Ishikawa (cell line): ENCODE measurements at regions not wholly inside any gene's neighbourhood (a gene's known extent, or its start where the extent isn't known, plus 50 kb on each side); places are given as distances from the start of the nearest gene placed in this dataset.

ENCODE experiments used
- CEBPB ChIP-seq: IDR thresholded peaks from 2 replicates; pipeline ENCODE4 v1.6.1; 2012
- CREB1 ChIP-seq: IDR thresholded peaks from 2 replicates; pipeline ENCODE4 v1.6.1; 2012; ENCODE audit warnings: low read depth
- EGR1 ChIP-seq: IDR thresholded peaks from 2 replicates; pipeline ENCODE4 v1.6.1; 2012
- EP300 ChIP-seq: IDR thresholded peaks from 2 replicates; pipeline ENCODE4 v1.6.1; 2012; ENCODE audit warnings: borderline replicate concordance
- FOXM1 ChIP-seq: IDR thresholded peaks from 2 replicates; pipeline ENCODE4 v1.6.1; 2012; ENCODE audit warnings: low read depth, borderline replicate concordance
- MAX ChIP-seq: IDR thresholded peaks from 2 replicates; pipeline ENCODE4 v1.6.1; 2012
- NFIC ChIP-seq: IDR thresholded peaks from 2 replicates; pipeline ENCODE4 v1.6.1; 2012
- RAD21 ChIP-seq: IDR thresholded peaks from 2 replicates; pipeline ENCODE4 v1.6.1; 2012; ENCODE audit warnings: low read depth
- REST ChIP-seq: IDR thresholded peaks from 2 replicates; pipeline ENCODE4 v1.6.1; 2012; ENCODE audit warnings: low read depth, mild to moderate bottlenecking
- TAF1 ChIP-seq: IDR thresholded peaks from 2 replicates; pipeline ENCODE4 v1.6.1; 2012; ENCODE audit warnings: low read depth, mild to moderate bottlenecking
- TCF12 ChIP-seq: IDR thresholded peaks from 2 replicates; pipeline ENCODE4 v1.6.1; 2012; ENCODE audit warnings: low read depth
- TEAD4 ChIP-seq: IDR thresholded peaks from 2 replicates; pipeline ENCODE4 v1.6.1; 2012
- USF1 ChIP-seq: IDR thresholded peaks from 2 replicates; pipeline ENCODE4 v1.6.1; 2012
- YY1 ChIP-seq: IDR thresholded peaks from 2 replicates; pipeline ENCODE4 v1.6.1; 2012; ENCODE audit warnings: low read depth
- ZBTB7A ChIP-seq: IDR thresholded peaks from 2 replicates; pipeline ENCODE4 v1.6.1; 2012; ENCODE audit warnings: low read depth

DNA sequence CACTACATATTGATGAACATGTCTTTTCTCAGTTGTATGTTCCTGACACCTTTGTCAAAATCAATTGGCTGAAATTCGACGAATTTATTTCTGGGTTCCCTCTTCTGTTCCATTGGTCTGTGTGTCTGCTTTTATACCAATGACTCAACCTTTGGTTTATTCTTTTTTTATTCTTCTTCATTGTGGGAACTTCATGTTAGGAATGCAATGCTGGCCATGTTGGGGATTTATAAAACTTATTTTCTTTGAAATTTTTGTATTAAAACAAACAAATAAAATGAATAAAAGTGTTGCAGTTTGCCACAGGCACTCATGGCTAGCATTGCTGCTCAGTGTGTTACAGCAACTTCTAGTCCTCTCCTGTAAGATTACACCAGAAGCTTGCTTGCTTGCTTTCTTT is 287.8 kb downstream of the DUSP10 start:
- no peak for TF ChIP-seq TCF12

GRCh38 chr1:221456918-221457317 is 285.0 kb downstream of the DUSP10 start:
- TF ChIP-seq FOXM1 = no peak
- no peak for TF ChIP-seq TEAD4
- TF ChIP-seq MAX = no peak
- no peak for TF ChIP-seq EP300
- TF ChIP-seq CEBPB = no peak
- no peak for TF ChIP-seq YY1
- TF ChIP-seq TAF1 = no peak
- TF ChIP-seq TCF12 = no peak
- no peak for TF ChIP-seq ZBTB7A
- TF ChIP-seq REST = no peak
- no peak for TF ChIP-seq EGR1

- no peak for TF ChIP-seq ZBTB7A
- TF ChIP-seq NFIC = no peak
- no peak for TF ChIP-seq TCF12
- TF ChIP-seq TEAD4 = no peak
- TF ChIP-seq FOXM1 = no peak
- TF ChIP-seq RAD21 = no peak
- TF ChIP-seq EGR1 = no peak
- TF ChIP-seq USF1 = no peak
- no peak for TF ChIP-seq TAF1
- TF ChIP-seq EP300 = no peak
- TF ChIP-seq MAX = no peak
- no peak for TF ChIP-seq CEBPB
These were observed 284.0 kb downstream of the DUSP10 start for GRCh38 chr1:221457685-221458446.

GRCh38 chr1:221458447-221459156 is 283.3 kb downstream of the DUSP10 start:
- TF ChIP-seq ZBTB7A (no peak), TCF12 (no peak), REST (no peak), CREB1 (no peak), NFIC (no peak), USF1 (no peak)

DNA sequence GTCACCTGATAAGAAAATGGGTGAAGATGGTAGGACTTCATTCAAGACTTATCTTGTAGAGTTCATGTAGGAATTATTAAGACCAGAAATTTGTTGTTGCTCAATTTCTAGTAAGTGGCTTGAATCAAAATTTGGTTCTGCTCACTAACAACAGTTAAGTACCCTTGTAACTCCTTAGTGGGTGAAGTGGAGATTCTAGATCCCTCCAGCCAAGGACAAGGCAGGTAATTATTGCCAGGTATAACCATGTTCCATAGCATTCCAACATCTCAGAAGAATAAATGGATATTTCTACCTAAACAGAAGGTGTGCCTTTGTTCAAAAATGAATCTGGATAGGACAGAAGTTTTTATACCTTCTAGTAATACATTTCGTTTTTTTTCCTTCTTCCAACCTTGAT is 282.3 kb downstream of the DUSP10 start:
- TF ChIP-seq EP300 = no peak

DNA sequence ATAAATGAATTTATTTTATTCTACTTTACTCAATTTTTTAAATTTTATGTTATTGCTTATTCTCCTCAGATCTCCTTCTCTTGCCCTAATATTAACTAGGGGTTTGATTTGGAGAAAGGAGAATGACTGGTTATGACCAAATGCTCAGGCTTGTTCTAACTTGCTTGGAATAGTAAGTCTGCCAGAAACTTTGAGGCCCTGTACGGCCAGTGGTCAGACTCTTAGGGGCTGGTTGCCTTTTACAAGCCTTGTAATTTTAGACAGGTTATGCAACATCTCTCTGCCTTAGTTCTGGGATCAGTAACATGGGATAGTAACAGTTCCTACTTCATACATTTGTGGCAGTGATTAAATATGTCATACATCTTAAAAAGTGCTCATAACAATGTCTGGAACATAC is 279.5 kb downstream of the DUSP10 start:
- TF ChIP-seq FOXM1 = no peak
- no peak for TF ChIP-seq TEAD4
- TF ChIP-seq CREB1 = no peak
- TF ChIP-seq ZBTB7A = no peak
- no peak for TF ChIP-seq CEBPB
- TF ChIP-seq EGR1 = no peak
- no peak for TF ChIP-seq MAX
- TF ChIP-seq TAF1 = no peak
- TF ChIP-seq NFIC = no peak
- no peak for TF ChIP-seq RAD21
- no peak for TF ChIP-seq EP300
- no peak for TF ChIP-seq YY1
- TF ChIP-seq TCF12 = no peak
